ENCODE measurements at regions not wholly inside any gene's neighbourhood (a gene's known extent, or its start where the extent isn't known, plus 50 kb on each side); places are given as distances from the start of the nearest gene placed in this dataset.

DNA sequence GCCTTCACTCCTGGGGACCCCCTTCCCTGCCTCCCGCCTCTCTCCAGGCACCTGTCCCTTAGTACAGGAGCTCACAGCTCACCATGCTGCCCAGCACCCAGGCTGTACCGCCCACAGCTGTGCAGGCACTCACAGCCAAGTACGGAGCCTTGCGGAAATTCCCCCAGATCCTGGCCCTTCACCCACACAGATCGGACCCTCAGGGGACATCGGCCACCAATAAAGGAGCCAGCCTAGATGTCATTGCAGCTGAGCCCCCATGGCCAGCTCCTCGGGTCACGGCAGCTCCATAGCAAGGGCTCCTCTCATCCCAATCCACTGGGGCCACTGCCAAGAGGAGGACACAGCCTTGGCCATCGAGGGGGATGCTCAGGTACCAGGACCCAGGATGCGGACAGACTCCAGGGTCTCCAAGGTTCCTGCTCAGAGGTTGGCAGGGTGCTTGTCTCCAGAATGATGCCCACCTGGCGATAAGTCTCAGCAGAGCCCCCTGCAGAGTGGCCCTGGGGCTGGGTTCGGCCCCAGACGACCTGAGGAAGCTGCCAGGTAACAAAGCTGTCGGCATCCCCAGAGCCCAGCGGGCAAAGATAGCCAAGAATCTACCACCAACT is 82.3 kb downstream of the YTHDF1 start:
- ATAC-seq (no peak), DNase-seq (peak in 3 of 5 donors; percentile 7 to 50 (median 15))
- Histone ChIP-seq H3K9me3 (no peaks in the 10 kb centered on the region), H3K27me3 (peaks cover 0 to 58% (median 8%) of the 10 kb centered on the region in 9 donors), H3K27ac (no peak overlapping the region), H3K4me1 (no peaks in the 10 kb centered on the region), H3K4me3 (no peak overlapping the region), H3K36me3 (no peaks in the 10 kb centered on the region)
- intact Hi-C loops (cut with DNase I): no loop called here
- TF ChIP-seq, protein P1, sequence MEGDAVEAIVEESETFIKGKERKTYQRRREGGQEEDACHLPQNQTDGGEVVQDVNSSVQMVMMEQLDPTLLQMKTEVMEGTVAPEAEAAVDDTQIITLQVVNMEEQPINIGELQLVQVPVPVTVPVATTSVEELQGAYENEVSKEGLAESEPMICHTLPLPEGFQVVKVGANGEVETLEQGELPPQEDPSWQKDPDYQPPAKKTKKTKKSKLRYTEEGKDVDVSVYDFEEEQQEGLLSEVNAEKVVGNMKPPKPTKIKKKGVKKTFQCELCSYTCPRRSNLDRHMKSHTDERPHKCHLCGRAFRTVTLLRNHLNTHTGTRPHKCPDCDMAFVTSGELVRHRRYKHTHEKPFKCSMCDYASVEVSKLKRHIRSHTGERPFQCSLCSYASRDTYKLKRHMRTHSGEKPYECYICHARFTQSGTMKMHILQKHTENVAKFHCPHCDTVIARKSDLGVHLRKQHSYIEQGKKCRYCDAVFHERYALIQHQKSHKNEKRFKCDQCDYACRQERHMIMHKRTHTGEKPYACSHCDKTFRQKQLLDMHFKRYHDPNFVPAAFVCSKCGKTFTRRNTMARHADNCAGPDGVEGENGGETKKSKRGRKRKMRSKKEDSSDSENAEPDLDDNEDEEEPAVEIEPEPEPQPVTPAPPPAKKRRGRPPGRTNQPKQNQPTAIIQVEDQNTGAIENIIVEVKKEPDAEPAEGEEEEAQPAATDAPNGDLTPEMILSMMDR (IDR thresholded peaks at IDR 0.05): no peak
- no peak for TF ChIP-seq POLR2A (IDR thresholded peaks at IDR 0.05)
- 82 to 90% (median 86%) methylated on average over 12 to 15 of the region's 15 CpGs for WGBS, 4 donors

GRCh38 chr20:63132715-63133471 is 83.0 kb downstream of the YTHDF1 start:
- WGBS, 4 donors: 75 to 83% (median 80%) methylated on average over 17 to 29 of the region's 29 CpGs
- Histone ChIP-seq H3K27me3 (peaks cover 0 to 55% (median 8%) of the 10 kb centered on the region in 9 donors), H3K27ac (no peak overlapping the region), H3K9me3 (no peaks in the 10 kb centered on the region), H3K36me3 (no peaks in the 10 kb centered on the region), H3K4me3 (no peak overlapping the region), H3K4me1 (no peaks in the 10 kb centered on the region)
- ATAC-seq: peak in 1 of 4 donors; percentile 8
- TF ChIP-seq, protein P1 (IDR thresholded peaks at IDR 0.05): no peak
- no peak for TF ChIP-seq POLR2A (IDR thresholded peaks at IDR 0.05)
- intact Hi-C loops (cut with DNase I): no loop called here
- peak in 4 of 5 donors; percentile 4 to 64 (median 16) for DNase-seq

DNA sequence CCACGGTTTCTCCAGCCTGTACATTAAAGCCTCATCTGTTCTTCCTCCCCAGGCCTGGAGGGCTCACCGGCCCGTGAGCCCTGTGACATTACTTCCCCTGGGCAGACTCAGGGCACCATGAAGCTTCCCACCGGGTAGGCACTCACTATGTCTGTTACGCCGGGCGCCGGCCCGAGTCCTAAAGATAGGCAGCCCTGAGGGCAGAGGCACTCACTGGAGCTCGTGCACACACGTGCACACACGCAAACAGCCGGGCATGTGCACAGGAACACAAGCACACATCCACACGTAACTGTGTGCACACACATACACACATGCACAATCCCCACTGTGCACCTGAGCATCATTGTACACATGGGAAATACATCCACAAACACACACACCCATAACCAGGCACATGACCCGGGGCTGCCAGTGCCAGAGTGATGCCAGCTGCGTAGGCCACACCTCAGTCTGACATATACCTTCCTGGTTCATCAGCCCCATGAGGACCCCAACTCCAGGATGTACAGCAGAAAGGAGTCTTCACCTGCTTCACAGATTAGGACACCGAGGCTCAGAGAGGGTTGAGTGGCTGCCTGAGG is 83.7 kb downstream of the YTHDF1 start:
- no peak overlapping the region for H3K27ac ChIP-seq
- no peaks in the 10 kb centered on the region for H3K36me3 ChIP-seq
- peaks cover 0 to 48% (median 8%) of the 10 kb centered on the region in 9 donors for H3K27me3 ChIP-seq
- intact Hi-C loops (cut with DNase I): no loop called here
- ATAC-seq: no peak
- WGBS, 4 donors: 81 to 86% (median 84%) methylated on average over 17 of the region's 17 CpGs
- H3K4me3 ChIP-seq: no peak overlapping the region
- DNase-seq: peak in 4 of 5 donors; percentile 4 to 58 (median 7)
- H3K4me1 ChIP-seq: no peaks in the 10 kb centered on the region
- H3K9me3 ChIP-seq: no peaks in the 10 kb centered on the region
- TF ChIP-seq, protein P1 (IDR thresholded peaks at IDR 0.05): no peak
- TF ChIP-seq POLR2A (IDR thresholded peaks at IDR 0.05): no peak
